ENCODE measurements at regions not wholly inside any gene's neighbourhood (a gene's known extent, or its start where the extent isn't known, plus 50 kb on each side); places are given as distances from the start of the nearest gene placed in this dataset.

GRCh38 chr2:193088026-193088425 is 893.3 kb upstream of the TMEFF2 start:
- Histone ChIP-seq H2AFZ (ENCODE audit: low read length) (no peak overlapping the region), H3K36me3 (replicated peaks in 1 of 2; ENCODE audit: control insufficient read depth in 1 of 2, insufficient read depth in 2 of 2, low read length in 2 of 2) (no peaks in the 10 kb centered on the region), H3K4me3 (replicated peaks in 1 of 3; ENCODE audit: insufficient read depth in 1 of 3, low read depth in 2 of 3, low read length in 3 of 3) (no peak overlapping the region), H3K4me2 (ENCODE audit: low read depth, low read length) (no peak overlapping the region), H4K20me1 (ENCODE audit: insufficient read depth, low read length) (no peaks in the 10 kb centered on the region), H3K4me1 (ENCODE audit: insufficient read depth, low read length) (no peaks in the 10 kb centered on the region), H3K9me3 (ENCODE audit: low read length) (no peaks in the 10 kb centered on the region), H3K9ac (ENCODE audit: insufficient read depth, low read depth, low read length) (no peak overlapping the region), H3K27me3 (ENCODE audit: control insufficient read depth in 1 of 2, insufficient read depth in 2 of 2, low read length in 2 of 2) (no peaks in the 10 kb centered on the region; a peak in 1 of 5 replicates), H3K79me2 (ENCODE audit: insufficient read depth, low read length) (no peaks in the 10 kb centered on the region), H3K27ac (ENCODE audit: extremely low read length, insufficient read depth, low read length) (no peak overlapping the region)
- ATAC-seq = no peak
- 0% methylated on average over 1 of the region's 1 CpG for whole genome bisulfite sequencing (ENCODE audit: low lambda C conversion rate)
- intact Hi-C loops (cut with micrococcal nuclease; ENCODE audit: unreplicated experiment) (no loop called here), in situ Hi-C loops (cut with HindIII; ENCODE audit: extremely low pct_ligation_motif_present, low pct_unique_long_range_greater_than_20kb) (no loop called here)
- no peak for DNase-seq (ENCODE audit: low spot score)
- ChIA-PET POLR2A (no interaction called here), CTCF (ENCODE audit: low intra/inter-chr PET ratio, low total read pairs) (no interaction called here)
- FAIRE-seq = no peak
- TF ChIP-seq NFATC3 (CRISPR knock-in tag; IDR thresholded peaks at IDR 0.05) = no peak
- BruUV-seq (replicated peaks) = no TSS peak

- no peak overlapping the region for H2AFZ ChIP-seq (ENCODE audit: low read length)
- no peaks in the 10 kb centered on the region for H3K36me3 ChIP-seq (replicated peaks in 1 of 2; ENCODE audit: control insufficient read depth in 1 of 2, insufficient read depth in 2 of 2, low read length in 2 of 2)
- TF ChIP-seq NFE2L2 (IDR thresholded peaks at IDR 0.05; ENCODE audit: low read length) (no peak), ZNF784 (CRISPR knock-in tag; IDR thresholded peaks at IDR 0.05; ENCODE audit: borderline replicate concordance) (no peak), ZNF615 (CRISPR knock-in tag; IDR thresholded peaks at IDR 0.05; ENCODE audit: borderline replicate concordance) (no peak), AGO1 (IDR thresholded peaks at IDR 0.05; ENCODE audit: low read depth, low read length, poor library complexity, severe bottlenecking) (no peak), TEAD2 (CRISPR knock-in tag; IDR thresholded peaks at IDR 0.05) (no peak), SMAD1 (CRISPR knock-in tag; IDR thresholded peaks at IDR 0.05; ENCODE audit: borderline replicate concordance, low read depth) (no peak), ZGPAT (CRISPR knock-in tag; IDR thresholded peaks at IDR 0.05) (no peak)
- no peak overlapping the region for H3K4me2 ChIP-seq (ENCODE audit: low read depth, low read length)
- no peaks in the 10 kb centered on the region for H3K4me1 ChIP-seq (ENCODE audit: insufficient read depth, low read length)
- POLR2A ChIA-PET = no interaction called here
- ATAC-seq = no peak
- BruUV-seq (replicated peaks) = no TSS peak
- no peak overlapping the region for H3K4me3 ChIP-seq (replicated peaks in 1 of 3; ENCODE audit: insufficient read depth in 1 of 3, low read depth in 2 of 3, low read length in 3 of 3)
- peaks cover 6% of the 10 kb centered on the region for H3K9me3 ChIP-seq (ENCODE audit: low read length)
- no peaks in the 10 kb centered on the region for H3K79me2 ChIP-seq (ENCODE audit: insufficient read depth, low read length)
- no peak for FAIRE-seq
- no peak overlapping the region for H3K9ac ChIP-seq (ENCODE audit: insufficient read depth, low read depth, low read length)
- H3K27me3 ChIP-seq (ENCODE audit: control insufficient read depth in 1 of 2, insufficient read depth in 2 of 2, low read length in 2 of 2) = no peaks in the 10 kb centered on the region
- no peak for DNase-seq (ENCODE audit: low spot score)
- intact Hi-C loops (cut with micrococcal nuclease; ENCODE audit: unreplicated experiment) (no loop called here), in situ Hi-C loops (cut with HindIII; ENCODE audit: extremely low pct_ligation_motif_present, low pct_unique_long_range_greater_than_20kb) (no loop called here)
- CTCF ChIA-PET (ENCODE audit: low intra/inter-chr PET ratio, low total read pairs) = no interaction called here
- no peak overlapping the region for H3K27ac ChIP-seq (ENCODE audit: extremely low read length, insufficient read depth, low read length)
- H4K20me1 ChIP-seq (ENCODE audit: insufficient read depth, low read length) = no peaks in the 10 kb centered on the region
Observed at GRCh38 chr2:193076995-193077394, 882.3 kb upstream of the TMEFF2 start.
